ENCODE measurements at regions not wholly inside any gene's neighbourhood (a gene's known extent, or its start where the extent isn't known, plus 50 kb on each side); places are given as distances from the start of the nearest gene placed in this dataset.

- TF ChIP-seq ARNTL (CRISPR knock-in tag; IDR thresholded peaks at IDR 0.05; ENCODE audit: borderline replicate concordance, low read depth) (no peak), BACH2 (CRISPR knock-in tag; IDR thresholded peaks at IDR 0.05; ENCODE audit: borderline replicate concordance) (no peak), ZFP3 (CRISPR knock-in tag; IDR thresholded peaks at IDR 0.05) (no peak), ZFP30 (CRISPR knock-in tag; IDR thresholded peaks at IDR 0.05) (no peak)
Observed at GRCh38 chr2:241993386-241994005, 124.0 kb downstream of the RTP5 start.

Measured in SK-N-SH treated with all-trans-retinoic acid at 6 μM for 48 hours (cell line).